K562 (cell line): ENCODE measurements at regions not wholly inside any gene's neighbourhood (a gene's known extent, or its start where the extent isn't known, plus 50 kb on each side); places are given as distances from the start of the nearest gene placed in this dataset.

ENCODE experiments used
- ATAC-seq: fragments of 200-7000 bp; cut with Tn5 transposase; 3 replicates; pipeline ENCODE4 v1.9.1; 2020; ENCODE audit warnings: moderate library complexity
- BruUV-seq: library from RNA; stranded (reverse); fragments of 400-500 nt; replicated peaks from 2 replicates; lab custom pipeline; 2021; lab: Mats Ljungman, UMichigan
- CTCF ChIA-PET: fragments of 300-600 bp; formaldehyde crosslinking; extraction: SDS; loops from one replicate; lab custom pipeline; 2021; ENCODE audit warnings: low intra/inter-chr PET ratio; lab: Yijun Ruan, JAX
- POLR2A ChIA-PET: fragments of 300-600, 350-650 bp; sonication (Branson Sonifier 250); formaldehyde crosslinking; extraction: SDS; loops from one replicate; lab custom pipeline; 2021; ENCODE audit warnings: antibody characterized with exemption, inconsistent platforms; lab: Yijun Ruan, JAX
- DNase-seq, 4 experiments: peaks; one replicate each; pipeline versions ENCODE4 v3.0.0 to v3.0.0-alpha.2; 2011 to 2018; ENCODE audit warnings: low spot score in 3 of 4, mixed read lengths in 3 of 4; ENCODE audit errors: extremely low read depth in 1 of 4
- FAIRE-seq: peaks from 2 replicates; lab custom pipeline; 2011; peaks lifted over from hg19 to GRCh38; lab: Jason Lieb, UNC
- H2AFZ ChIP-seq: 2 replicates; pipeline ENCODE4 v1.6.0; 2011; ENCODE audit warnings: low read depth, low read length, control low read depth, inconsistent platforms
- H3K27ac ChIP-seq: fragments of 200-600 bp; 3 replicates; pipeline ENCODE4 v1.8.0; 2011; ENCODE audit warnings: low read depth, mild to moderate bottlenecking, control low read depth, inconsistent platforms, low read length, moderate library complexity, mixed read lengths; ENCODE audit errors: extremely low read depth
- H3K27me3 ChIP-seq, 2 experiments: fragments of 300-600 bp in 1 of 2; 2 replicates in 1 of 2; 3 replicates in 1 of 2; pipeline versions ENCODE4 v1.6.0 to v1.8.0; 2011; ENCODE audit warnings: inconsistent platforms in 2 of 2, low read length in 2 of 2, mild to moderate bottlenecking in 1 of 2, mixed read lengths in 1 of 2, moderate library complexity in 1 of 2; ENCODE audit not compliant: control insufficient read depth in 2 of 2, insufficient read depth in 2 of 2
- H3K36me3 ChIP-seq: fragments of 300-600 bp; 3 replicates; pipeline ENCODE4 v1.8.0; 2011; ENCODE audit warnings: mild to moderate bottlenecking, low read length, inconsistent platforms; ENCODE audit not compliant: control insufficient read depth, insufficient read depth
- H3K4me1 ChIP-seq, 2 experiments: fragments of 200-600 bp in 1 of 2; replicated peaks in 1 of 2; 2 replicates in 1 of 2; 3 replicates in 1 of 2; pipeline versions ENCODE4 v1.5.1 to v1.8.0; 2011; ENCODE audit warnings: inconsistent platforms in 2 of 2, low read length in 2 of 2, mild to moderate bottlenecking in 1 of 2, mixed read lengths in 1 of 2, moderate library complexity in 1 of 2; ENCODE audit not compliant: control insufficient read depth in 2 of 2, insufficient read depth in 2 of 2
- H3K4me2 ChIP-seq: 2 replicates; pipeline ENCODE4 v1.6.1; 2011; ENCODE audit warnings: low read length, control low read depth, inconsistent platforms, mixed read lengths; ENCODE audit not compliant: insufficient read depth
- H3K4me3 ChIP-seq: fragments of 200-600 bp; sonication (generic), shearing (Covaris generic); 2 replicates; pipeline ENCODE4 v1.5.1; 2016; ENCODE audit warnings: control low read depth, inconsistent platforms
- H3K79me2 ChIP-seq: fragments of 200-600 bp; 3 replicates; pipeline ENCODE4 v1.8.0; 2011; ENCODE audit warnings: low read length, inconsistent platforms; ENCODE audit not compliant: control insufficient read depth, insufficient read depth
- H3K9ac ChIP-seq, 2 experiments: 2 replicates each; pipeline versions ENCODE4 v1.6.0 to v1.6.1; 2011; ENCODE audit warnings: low read depth in 2 of 2, low read length in 2 of 2, control low read depth in 1 of 2, inconsistent platforms in 1 of 2, mild to moderate bottlenecking in 1 of 2, mixed read lengths in 1 of 2; ENCODE audit not compliant: insufficient read depth in 1 of 2
- H3K9me1 ChIP-seq: one replicate; pipeline ENCODE4 v1.6.0; 2011; ENCODE audit warnings: inconsistent platforms, mild to moderate bottlenecking, low read length, moderate library complexity; ENCODE audit not compliant: control insufficient read depth, insufficient read depth
- H3K9me3 ChIP-seq: replicated peaks from 2 replicates; pipeline ENCODE4 v1.5.1; 2011; ENCODE audit warnings: low read depth, low read length, inconsistent platforms; ENCODE audit not compliant: control insufficient read depth, insufficient read depth
- H4K20me1 ChIP-seq: replicated peaks from 2 replicates; pipeline ENCODE4 v1.6.1; 2011; ENCODE audit warnings: low read length, inconsistent platforms, mixed read lengths; ENCODE audit not compliant: control insufficient read depth, insufficient read depth
- ELK1 ChIP-seq: sonication (generic); formaldehyde crosslinking; IDR thresholded peaks from 2 replicates; pipeline ENCODE4 v1.8.1; 2022; ENCODE audit warnings: missing genetic modification reagents
- HNRNPLL ChIP-seq: fragments of 200-400 bp; formaldehyde crosslinking; IDR thresholded peaks from 2 replicates; pipeline ENCODE4 v1.6.1; 2017; ENCODE audit warnings: low read length, low read depth, mild to moderate bottlenecking; ENCODE audit not compliant: poor library complexity, severe bottlenecking
- MAFF ChIP-seq: IDR thresholded peaks from 2 replicates; pipeline ENCODE4 v1.6.1; 2012; ENCODE audit warnings: low read length, improper control_type of control experiment
- NR0B1 ChIP-seq: fragments of 450-650 bp; IDR thresholded peaks from one replicate; pipeline ENCODE4 v1.6.1; 2018; ENCODE audit warnings: mild to moderate bottlenecking, moderate library complexity; ENCODE audit not compliant: partially characterized antibody
- NR3C1 ChIP-seq: sonication (generic); formaldehyde crosslinking; IDR thresholded peaks from 2 replicates; pipeline ENCODE4 v1.8.1; 2022; ENCODE audit warnings: missing genetic modification reagents
- RCOR1 ChIP-seq, 2 experiments: IDR thresholded peaks; 2 replicates each; pipeline ENCODE4 v1.6.1; 2012; ENCODE audit warnings: low read depth in 2 of 2, low read length in 2 of 2, borderline replicate concordance in 1 of 2, improper control_type of control experiment in 1 of 2
- SREBF1 ChIP-seq: fragments of 150-350 bp; IDR thresholded peaks from 2 replicates; pipeline ENCODE4 v1.6.1; 2014; ENCODE audit warnings: antibody characterized with exemption, low read depth, low read length, borderline replicate concordance
- THAP12 ChIP-seq: fragments of 250-450 bp; sonication (Bioruptor Pico); IDR thresholded peaks from 2 replicates; pipeline ENCODE4 v1.9.0; 2021; ENCODE audit warnings: mild to moderate bottlenecking, inconsistent platforms
- ZHX1 ChIP-seq: fragments of 150-350 bp; conservative IDR thresholded peaks from 2 replicates; pipeline ENCODE4 v1.6.1; 2014; ENCODE audit warnings: low read length
- ZNF24 ChIP-seq: fragments of 450-650 bp; IDR thresholded peaks from 2 replicates; pipeline ENCODE4 v1.6.1; 2016
- ZNF551 ChIP-seq: fragments of 250-450 bp; sonication (Bioruptor Pico); IDR thresholded peaks from 2 replicates; pipeline ENCODE4 v1.5.0; 2021; ENCODE audit warnings: mild to moderate bottlenecking, moderate library complexity
- ZNF707 ChIP-seq: fragments of 250-450 bp; sonication (Bioruptor Pico); conservative IDR thresholded peaks from 2 replicates; pipeline ENCODE4 v1.8.0; 2022; ENCODE audit warnings: inconsistent platforms, mild to moderate bottlenecking, moderate library complexity
- ZNF785 ChIP-seq: fragments of 250-450 bp; sonication (Bioruptor Pico); IDR thresholded peaks from 2 replicates; pipeline ENCODE4 v1.4.0; 2020; ENCODE audit warnings: mild to moderate bottlenecking
- WGBS: fragments of 100-300 bp; shearing (Covaris generic); methylation state at CpG from one replicate; pipeline ENCODE4 v1.1.6; 2016; ENCODE audit warnings: low coverage, mixed read lengths; ENCODE audit not compliant: insufficient coverage; ENCODE audit errors: missing lambda C conversion rate; 5-methylcytosine and 5-hydroxymethylcytosine counted together
- in situ Hi-C: fragments of 300-500 bp; cut with MboI; formaldehyde crosslinking; loops from 4 replicates; pipeline ENCODE4 v1.15.0; 2018; ENCODE audit warnings: inconsistent platforms, mixed read lengths
- intact Hi-C: fragments of 100-400 bp; cut with micrococcal nuclease; formaldehyde crosslinking; loops from 2 replicates; pipeline ENCODE4 v1.14.2; 2022

GRCh38 chr13:82822935-82823334 is 1059.3 kb downstream of the SLITRK1 start (continued):
- no peak for TF ChIP-seq ZNF551 (CRISPR knock-in tag)
- TF ChIP-seq ZHX1 = no peak
- TF ChIP-seq RCOR1 (IDR thresholded peaks at IDR 0.05; ENCODE audit: borderline replicate concordance in 1 of 2, low read depth in 2 of 2, low read length in 2 of 2) = no peak
- TF ChIP-seq SREBF1 = no peak
- no peak for TF ChIP-seq ZNF24

GRCh38 chr13:82817133-82817532 is 1065.1 kb downstream of the SLITRK1 start:
- Histone ChIP-seq H3K27me3 (no peaks in the 10 kb centered on the region), H3K9me3 (no peaks in the 10 kb centered on the region), H2AFZ (no peak overlapping the region), H3K36me3 (no peaks in the 10 kb centered on the region), H3K27ac (no peak overlapping the region), H3K4me3 (no peak overlapping the region), H3K79me2 (no peaks in the 10 kb centered on the region), H3K9ac (no peak overlapping the region), H3K9me1 (no peaks in the 10 kb centered on the region), H3K4me1 (no peaks in the 10 kb centered on the region), H3K4me2 (no peak overlapping the region), H4K20me1 (no peaks in the 10 kb centered on the region)
- WGBS = 2% methylated on average over 3 of the region's 3 CpGs
- TF ChIP-seq ELK1 (CRISPR knock-in tag) (no peak), HNRNPLL (no peak), ZNF785 (CRISPR knock-in tag) (no peak), MAFF (no peak), ZNF707 (CRISPR knock-in tag) (no peak), THAP12 (CRISPR knock-in tag) (no peak), NR0B1 (no peak), NR3C1 (CRISPR knock-in tag) (no peak)
- POLR2A ChIA-PET = no interaction called here
- no peak for DNase-seq
- FAIRE-seq = no peak
- in situ Hi-C loops (no loop called here), intact Hi-C loops (no loop called here)
- CTCF ChIA-PET = no interaction called here
- no TSS peak for BruUV-seq
- ATAC-seq = no peak
